Ishikawa (cell line): ENCODE measurements at regions not wholly inside any gene's neighbourhood (a gene's known extent, or its start where the extent isn't known, plus 50 kb on each side); places are given as distances from the start of the nearest gene placed in this dataset.

Experiments
- CEBPB ChIP-seq: IDR thresholded peaks from 2 replicates; pipeline ENCODE4 v1.6.1; 2012
- CREB1 ChIP-seq: IDR thresholded peaks from 2 replicates; pipeline ENCODE4 v1.6.1; 2012; ENCODE audit warnings: low read depth
- EGR1 ChIP-seq: IDR thresholded peaks from 2 replicates; pipeline ENCODE4 v1.6.1; 2012
- EP300 ChIP-seq: IDR thresholded peaks from 2 replicates; pipeline ENCODE4 v1.6.1; 2012; ENCODE audit warnings: borderline replicate concordance
- FOXM1 ChIP-seq: IDR thresholded peaks from 2 replicates; pipeline ENCODE4 v1.6.1; 2012; ENCODE audit warnings: low read depth, borderline replicate concordance
- MAX ChIP-seq: IDR thresholded peaks from 2 replicates; pipeline ENCODE4 v1.6.1; 2012
- NFIC ChIP-seq: IDR thresholded peaks from 2 replicates; pipeline ENCODE4 v1.6.1; 2012
- RAD21 ChIP-seq: IDR thresholded peaks from 2 replicates; pipeline ENCODE4 v1.6.1; 2012; ENCODE audit warnings: low read depth
- TAF1 ChIP-seq: IDR thresholded peaks from 2 replicates; pipeline ENCODE4 v1.6.1; 2012; ENCODE audit warnings: low read depth, mild to moderate bottlenecking
- TCF12 ChIP-seq: IDR thresholded peaks from 2 replicates; pipeline ENCODE4 v1.6.1; 2012; ENCODE audit warnings: low read depth
- TEAD4 ChIP-seq: IDR thresholded peaks from 2 replicates; pipeline ENCODE4 v1.6.1; 2012
- USF1 ChIP-seq: IDR thresholded peaks from 2 replicates; pipeline ENCODE4 v1.6.1; 2012
- YY1 ChIP-seq: IDR thresholded peaks from 2 replicates; pipeline ENCODE4 v1.6.1; 2012; ENCODE audit warnings: low read depth
- ZBTB7A ChIP-seq: IDR thresholded peaks from 2 replicates; pipeline ENCODE4 v1.6.1; 2012; ENCODE audit warnings: low read depth
- TF ChIP-seq, protein P1 (sequence below): IDR thresholded peaks from 2 replicates; pipeline ENCODE4 v1.6.1; 2012; ENCODE audit warnings: low read depth, mild to moderate bottlenecking

- no peak for TF ChIP-seq TEAD4
- no peak for TF ChIP-seq FOXM1
- TF ChIP-seq CEBPB: no peak
- TF ChIP-seq YY1: no peak
- TF ChIP-seq USF1: no peak
- no peak for TF ChIP-seq ZBTB7A
- no peak for TF ChIP-seq TCF12
- TF ChIP-seq, protein P1, sequence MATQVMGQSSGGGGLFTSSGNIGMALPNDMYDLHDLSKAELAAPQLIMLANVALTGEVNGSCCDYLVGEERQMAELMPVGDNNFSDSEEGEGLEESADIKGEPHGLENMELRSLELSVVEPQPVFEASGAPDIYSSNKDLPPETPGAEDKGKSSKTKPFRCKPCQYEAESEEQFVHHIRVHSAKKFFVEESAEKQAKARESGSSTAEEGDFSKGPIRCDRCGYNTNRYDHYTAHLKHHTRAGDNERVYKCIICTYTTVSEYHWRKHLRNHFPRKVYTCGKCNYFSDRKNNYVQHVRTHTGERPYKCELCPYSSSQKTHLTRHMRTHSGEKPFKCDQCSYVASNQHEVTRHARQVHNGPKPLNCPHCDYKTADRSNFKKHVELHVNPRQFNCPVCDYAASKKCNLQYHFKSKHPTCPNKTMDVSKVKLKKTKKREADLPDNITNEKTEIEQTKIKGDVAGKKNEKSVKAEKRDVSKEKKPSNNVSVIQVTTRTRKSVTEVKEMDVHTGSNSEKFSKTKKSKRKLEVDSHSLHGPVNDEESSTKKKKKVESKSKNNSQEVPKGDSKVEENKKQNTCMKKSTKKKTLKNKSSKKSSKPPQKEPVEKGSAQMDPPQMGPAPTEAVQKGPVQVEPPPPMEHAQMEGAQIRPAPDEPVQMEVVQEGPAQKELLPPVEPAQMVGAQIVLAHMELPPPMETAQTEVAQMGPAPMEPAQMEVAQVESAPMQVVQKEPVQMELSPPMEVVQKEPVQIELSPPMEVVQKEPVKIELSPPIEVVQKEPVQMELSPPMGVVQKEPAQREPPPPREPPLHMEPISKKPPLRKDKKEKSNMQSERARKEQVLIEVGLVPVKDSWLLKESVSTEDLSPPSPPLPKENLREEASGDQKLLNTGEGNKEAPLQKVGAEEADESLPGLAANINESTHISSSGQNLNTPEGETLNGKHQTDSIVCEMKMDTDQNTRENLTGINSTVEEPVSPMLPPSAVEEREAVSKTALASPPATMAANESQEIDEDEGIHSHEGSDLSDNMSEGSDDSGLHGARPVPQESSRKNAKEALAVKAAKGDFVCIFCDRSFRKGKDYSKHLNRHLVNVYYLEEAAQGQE: no peak
- no peak for TF ChIP-seq CREB1
- no peak for TF ChIP-seq MAX
- no peak for TF ChIP-seq RAD21
- no peak for TF ChIP-seq EGR1
- TF ChIP-seq EP300: no peak
- TF ChIP-seq TAF1: no peak
- no peak for TF ChIP-seq NFIC
Measured at GRCh38 chr1:157348538-157349480, 203.5 kb downstream of the FCRL5 start.

DNA sequence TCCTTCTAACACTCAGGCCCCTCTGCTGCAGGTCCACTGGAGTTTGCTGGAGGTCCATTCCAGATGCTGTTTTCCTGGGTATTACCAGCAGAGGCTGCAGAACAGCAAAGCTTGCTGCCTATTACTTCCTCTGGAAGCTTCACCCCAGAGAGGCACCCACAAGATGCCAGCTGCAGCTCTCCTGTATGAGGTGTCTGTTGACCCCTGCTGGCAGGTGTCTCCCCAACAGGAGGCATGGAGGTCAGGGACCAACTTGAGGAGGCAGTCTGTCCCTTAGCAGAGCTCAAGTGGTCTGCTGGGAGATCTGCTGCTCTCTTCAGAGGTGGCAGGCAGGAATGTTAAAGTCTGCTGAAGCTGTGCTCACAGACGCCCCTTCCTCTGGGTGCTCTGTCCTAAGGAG lies 204.8 kb downstream of the FCRL5 start:
- TF ChIP-seq NFIC: no peak
- TF ChIP-seq EP300: no peak
- TF ChIP-seq FOXM1: no peak
- no peak for TF ChIP-seq ZBTB7A
- TF ChIP-seq TEAD4: no peak
- TF ChIP-seq YY1: no peak
- no peak for TF ChIP-seq EGR1
- TF ChIP-seq MAX: no peak
- TF ChIP-seq CEBPB: no peak
- TF ChIP-seq USF1: no peak
- no peak for TF ChIP-seq TCF12
- TF ChIP-seq RAD21: no peak
- TF ChIP-seq, protein P1: no peak
- TF ChIP-seq TAF1: no peak
- no peak for TF ChIP-seq CREB1

GRCh38 chr1:157335056-157335455 lies 196.9 kb upstream of the ETV3 start:
- TF ChIP-seq CEBPB (no peak), USF1 (no peak), TEAD4 (no peak), FOXM1 (no peak), TCF12 (no peak), RAD21 (no peak), YY1 (no peak), TAF1 (no peak), EP300 (no peak), EGR1 (no peak), CREB1 (no peak), ZBTB7A (no peak), NFIC (no peak), MAX (no peak)
- TF ChIP-seq, protein P1: no peak
